Osteoblast (primary cell): ENCODE measurements at regions not wholly inside any gene's neighbourhood (a gene's known extent, or its start where the extent isn't known, plus 50 kb on each side); places are given as distances from the start of the nearest gene placed in this dataset.
A peak's percentile ranks its signal among the peaks of the same experiment; 100 is the strongest.

ENCODE experiments used
- DNase-seq: peaks from one replicate; pipeline ENCODE4 v3.0.0; 2011; ENCODE audit warnings: low spot score, mixed read lengths; ENCODE audit not compliant: insufficient read length; ENCODE audit errors: missing footprints
- H2AFZ ChIP-seq: 2 replicates; pipeline ENCODE4 v1.6.0; 2011; ENCODE audit warnings: mild to moderate bottlenecking, low read length
- H3K27ac ChIP-seq: 2 replicates; pipeline ENCODE4 v1.5.1; 2011; ENCODE audit warnings: mild to moderate bottlenecking, low read depth, low read length, moderate library complexity
- H3K27me3 ChIP-seq: 2 replicates; pipeline ENCODE4 v1.6.0; 2012; ENCODE audit warnings: mild to moderate bottlenecking, control low read depth, inconsistent platforms, low read length, moderate library complexity; ENCODE audit not compliant: insufficient read depth
- H3K36me3 ChIP-seq: 2 replicates; pipeline ENCODE4 v1.5.1; 2011; ENCODE audit warnings: mild to moderate bottlenecking, low read length, control low read depth, moderate library complexity; ENCODE audit not compliant: insufficient read depth
- H3K4me1 ChIP-seq: 2 replicates; pipeline ENCODE4 v1.5.1; 2011; ENCODE audit warnings: mild to moderate bottlenecking, low read length, control low read depth, moderate library complexity; ENCODE audit not compliant: insufficient read depth
- H3K4me2 ChIP-seq: 2 replicates; pipeline ENCODE4 v1.6.0; 2011; ENCODE audit warnings: mild to moderate bottlenecking, low read length; ENCODE audit not compliant: insufficient read depth
- H3K4me3 ChIP-seq: fragments of 200-600 bp; sonication (generic); 3 replicates; pipeline ENCODE4 v1.5.1; 2012; ENCODE audit warnings: mild to moderate bottlenecking, low read length, inconsistent platforms; ENCODE audit not compliant: insufficient read depth
- H3K79me2 ChIP-seq: 2 replicates; pipeline ENCODE4 v1.6.0; 2012; ENCODE audit warnings: mild to moderate bottlenecking, low read length, control low read depth, inconsistent platforms; ENCODE audit not compliant: insufficient read depth
- H3K9me3 ChIP-seq: 2 replicates; pipeline ENCODE4 v1.5.1; 2011; ENCODE audit warnings: low read depth, low read length, control low read depth
- H4K20me1 ChIP-seq: 2 replicates; pipeline ENCODE4 v1.6.0; 2012; ENCODE audit warnings: mild to moderate bottlenecking, low read length, control low read depth; ENCODE audit not compliant: insufficient read depth
- TF ChIP-seq, protein P1 (sequence below): IDR thresholded peaks from 2 replicates; pipeline ENCODE4 v1.5.1; 2011; ENCODE audit warnings: mild to moderate bottlenecking, low read depth, low read length, moderate library complexity; ENCODE audit errors: extremely low read depth

GRCh38 chr5:141778683-141779082 is 96.7 kb upstream of the ARAP3 start:
- peaks cover 21% of the 10 kb centered on the region for H3K27me3 ChIP-seq
- no peaks in the 10 kb centered on the region for H3K36me3 ChIP-seq
- H3K79me2 ChIP-seq, result no peaks in the 10 kb centered on the region
- DNase-seq, result peak; percentile 72
- peaks cover 8% of the 10 kb centered on the region for H3K4me1 ChIP-seq
- H3K4me3 ChIP-seq, result no peak overlapping the region
- TF ChIP-seq, protein P1, sequence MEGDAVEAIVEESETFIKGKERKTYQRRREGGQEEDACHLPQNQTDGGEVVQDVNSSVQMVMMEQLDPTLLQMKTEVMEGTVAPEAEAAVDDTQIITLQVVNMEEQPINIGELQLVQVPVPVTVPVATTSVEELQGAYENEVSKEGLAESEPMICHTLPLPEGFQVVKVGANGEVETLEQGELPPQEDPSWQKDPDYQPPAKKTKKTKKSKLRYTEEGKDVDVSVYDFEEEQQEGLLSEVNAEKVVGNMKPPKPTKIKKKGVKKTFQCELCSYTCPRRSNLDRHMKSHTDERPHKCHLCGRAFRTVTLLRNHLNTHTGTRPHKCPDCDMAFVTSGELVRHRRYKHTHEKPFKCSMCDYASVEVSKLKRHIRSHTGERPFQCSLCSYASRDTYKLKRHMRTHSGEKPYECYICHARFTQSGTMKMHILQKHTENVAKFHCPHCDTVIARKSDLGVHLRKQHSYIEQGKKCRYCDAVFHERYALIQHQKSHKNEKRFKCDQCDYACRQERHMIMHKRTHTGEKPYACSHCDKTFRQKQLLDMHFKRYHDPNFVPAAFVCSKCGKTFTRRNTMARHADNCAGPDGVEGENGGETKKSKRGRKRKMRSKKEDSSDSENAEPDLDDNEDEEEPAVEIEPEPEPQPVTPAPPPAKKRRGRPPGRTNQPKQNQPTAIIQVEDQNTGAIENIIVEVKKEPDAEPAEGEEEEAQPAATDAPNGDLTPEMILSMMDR, result no peak
- H3K9me3 ChIP-seq, result no peaks in the 10 kb centered on the region
- no peak overlapping the region for H3K4me2 ChIP-seq
- H3K27ac ChIP-seq, result no peak overlapping the region
- no peak overlapping the region for H2AFZ ChIP-seq
- no peaks in the 10 kb centered on the region for H4K20me1 ChIP-seq

DNA sequence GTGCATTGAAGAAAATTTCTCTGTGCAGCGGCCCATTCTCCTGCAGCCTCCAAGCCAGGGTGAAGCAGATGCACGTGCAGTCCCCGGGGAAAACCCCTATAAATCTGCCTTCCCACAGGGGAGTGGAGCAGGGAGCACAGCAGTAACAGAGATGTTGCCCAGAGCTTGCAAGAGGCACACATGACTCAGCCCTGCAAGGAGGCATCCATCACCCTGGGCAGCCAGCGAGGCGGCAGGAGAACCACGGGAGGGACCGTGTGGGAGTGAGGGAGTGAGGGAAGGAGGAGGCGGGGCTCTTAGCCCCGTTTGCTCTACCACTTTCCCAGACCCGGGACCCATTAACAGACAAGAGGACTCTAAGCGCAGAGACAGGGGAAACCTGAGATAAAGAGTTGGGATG is 96.2 kb upstream of the ARAP3 start:
- H3K4me1 ChIP-seq, result peaks cover 8% of the 10 kb centered on the region
- DNase-seq, result peak; percentile 96
- peaks cover 24% of the 10 kb centered on the region for H3K27me3 ChIP-seq
- H3K4me3 ChIP-seq, result no peak overlapping the region
- H2AFZ ChIP-seq, result no peak overlapping the region
- no peaks in the 10 kb centered on the region for H3K79me2 ChIP-seq
- H3K9me3 ChIP-seq, result no peaks in the 10 kb centered on the region
- H3K4me2 ChIP-seq, result no peak overlapping the region
- no peaks in the 10 kb centered on the region for H3K36me3 ChIP-seq
- H3K27ac ChIP-seq, result no peak overlapping the region
- TF ChIP-seq, protein P1, result no peak
- no peaks in the 10 kb centered on the region for H4K20me1 ChIP-seq

DNA sequence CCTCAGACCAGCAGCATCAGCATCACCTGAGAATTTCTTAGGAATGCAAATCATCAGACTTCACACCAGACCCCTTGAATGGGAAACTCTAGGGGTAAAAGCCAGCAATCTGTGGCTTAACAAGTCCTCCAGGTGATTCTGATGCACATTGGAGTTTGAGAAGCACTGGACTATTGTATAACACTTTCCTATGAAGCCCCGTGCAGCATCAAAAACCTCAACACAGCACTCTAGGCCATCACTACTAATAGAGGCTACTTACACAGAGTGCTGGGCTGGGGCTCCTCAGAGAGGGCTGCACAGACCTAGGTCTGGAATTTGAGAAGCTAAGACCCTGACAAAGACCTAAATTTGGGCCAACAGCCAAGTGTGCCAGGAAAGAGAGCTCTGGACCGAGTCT is 95.7 kb upstream of the ARAP3 start:
- no peak overlapping the region for H3K27ac ChIP-seq
- H3K4me2 ChIP-seq, result no peak overlapping the region
- TF ChIP-seq, protein P1, result no peak
- DNase-seq, result peak; percentile 50
- no peak overlapping the region for H2AFZ ChIP-seq
- no peaks in the 10 kb centered on the region for H3K36me3 ChIP-seq
- no peak overlapping the region for H3K4me3 ChIP-seq
- H3K9me3 ChIP-seq, result no peaks in the 10 kb centered on the region
- peaks cover 24% of the 10 kb centered on the region for H3K27me3 ChIP-seq
- H4K20me1 ChIP-seq, result no peaks in the 10 kb centered on the region
- H3K4me1 ChIP-seq, result peaks cover 8% of the 10 kb centered on the region
- no peaks in the 10 kb centered on the region for H3K79me2 ChIP-seq

DNA sequence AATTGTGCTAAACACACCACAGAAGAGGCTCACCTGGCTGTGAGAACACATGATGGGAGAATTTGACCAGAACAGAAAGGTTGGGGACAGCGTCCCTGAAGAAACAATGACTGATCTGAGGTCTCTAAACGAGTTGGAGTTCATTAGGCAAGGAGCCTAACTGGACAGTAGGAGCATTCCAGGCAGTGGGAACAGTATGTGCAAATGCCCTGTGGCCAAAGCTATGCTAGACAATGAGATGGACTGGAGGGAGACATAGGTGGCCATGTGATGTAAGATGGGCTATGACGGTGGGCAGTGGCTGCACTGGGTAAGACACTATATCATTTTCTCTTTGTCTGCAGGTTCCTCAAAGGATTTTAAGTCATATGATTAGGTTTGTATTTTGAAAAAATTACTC is 95.1 kb upstream of the ARAP3 start:
- no peak for DNase-seq
- no peaks in the 10 kb centered on the region for H3K79me2 ChIP-seq
- H3K27me3 ChIP-seq, result peaks cover 19% of the 10 kb centered on the region
- H3K9me3 ChIP-seq, result no peaks in the 10 kb centered on the region
- TF ChIP-seq, protein P1, result no peak
- H3K36me3 ChIP-seq, result no peaks in the 10 kb centered on the region
- no peaks in the 10 kb centered on the region for H4K20me1 ChIP-seq
- H3K4me2 ChIP-seq, result no peak overlapping the region
- H2AFZ ChIP-seq, result no peak overlapping the region
- H3K4me3 ChIP-seq, result no peak overlapping the region
- H3K4me1 ChIP-seq, result peaks cover 8% of the 10 kb centered on the region
- H3K27ac ChIP-seq, result no peak overlapping the region
